Trophoblast cell (in vitro differentiated cells and primary cell): ENCODE measurements at regions not wholly inside any gene's neighbourhood (a gene's known extent, or its start where the extent isn't known, plus 50 kb on each side); places are given as distances from the start of the nearest gene placed in this dataset.
"Not testable (repeated sequence)": the region's sequence is repeated elsewhere in the genome, so short reads cannot be mapped to it uniquely, and the experiment has no call there.

Experiments
- DNase-seq, 2 donors: peaks; one replicate each; pipeline ENCODE4 v3.0.0-alpha.2; 2016
- H2AFZ ChIP-seq: 2 replicates; pipeline ENCODE4 v1.6.1; 2013; ENCODE audit warnings: low read length, moderate library complexity, mild to moderate bottlenecking; ENCODE audit not compliant: insufficient read depth, poor library complexity
- H2AK5ac ChIP-seq: 2 replicates; pipeline ENCODE4 v1.6.1; 2013; ENCODE audit warnings: mild to moderate bottlenecking, low read length
- H2BK120ac ChIP-seq: 2 replicates; pipeline ENCODE4 v1.6.1; 2013; ENCODE audit warnings: low read length, mild to moderate bottlenecking, moderate library complexity; ENCODE audit not compliant: insufficient read depth, poor library complexity
- H2BK12ac ChIP-seq: 2 replicates; pipeline ENCODE4 v1.6.1; 2013; ENCODE audit warnings: mild to moderate bottlenecking, low read length, moderate library complexity
- H2BK5ac ChIP-seq: 2 replicates; pipeline ENCODE4 v1.6.1; 2013; ENCODE audit warnings: low read length, low read depth, moderate library complexity, mild to moderate bottlenecking; ENCODE audit not compliant: poor library complexity
- H3K14ac ChIP-seq: 2 replicates; pipeline ENCODE4 v1.6.1; 2013; ENCODE audit warnings: mild to moderate bottlenecking, low read length
- H3K18ac ChIP-seq: 2 replicates; pipeline ENCODE4 v1.6.1; 2013; ENCODE audit warnings: mild to moderate bottlenecking, low read length
- H3K23ac ChIP-seq: 2 replicates; pipeline ENCODE4 v1.6.1; 2013; ENCODE audit warnings: low read length
- H3K27ac ChIP-seq: 2 replicates; pipeline ENCODE4 v1.5.1; 2013; ENCODE audit warnings: low read depth, mild to moderate bottlenecking, inconsistent platforms, low read length, moderate library complexity
- H3K27me3 ChIP-seq: 2 replicates; pipeline ENCODE4 v1.6.1; 2013; ENCODE audit warnings: inconsistent platforms, mild to moderate bottlenecking, low read length, moderate library complexity; ENCODE audit not compliant: insufficient read depth
- H3K36me3 ChIP-seq, 2 experiments: 1 replicate in 1 of 2; 2 replicates in 1 of 2; pipeline ENCODE4 v1.6.1; 2013; ENCODE audit warnings: low read length in 2 of 2, mild to moderate bottlenecking in 2 of 2, moderate library complexity in 1 of 2; ENCODE audit not compliant: insufficient read depth in 2 of 2, control insufficient read depth in 1 of 2
- H3K4ac ChIP-seq: 2 replicates; pipeline ENCODE4 v1.6.1; 2013; ENCODE audit warnings: low read depth, mild to moderate bottlenecking, low read length, moderate library complexity
- H3K4me1 ChIP-seq, 2 experiments: 1 replicate in 1 of 2; 2 replicates in 1 of 2; pipeline ENCODE4 v1.6.1; 2013; ENCODE audit warnings: low read length in 2 of 2, mild to moderate bottlenecking in 2 of 2, moderate library complexity in 1 of 2; ENCODE audit not compliant: insufficient read depth in 2 of 2, control insufficient read depth in 1 of 2
- H3K4me2 ChIP-seq: 2 replicates; pipeline ENCODE4 v1.6.1; 2013; ENCODE audit warnings: inconsistent platforms, mild to moderate bottlenecking, low read length, moderate library complexity
- H3K4me3 ChIP-seq: 2 replicates; pipeline ENCODE4 v1.5.1; 2013; ENCODE audit warnings: mild to moderate bottlenecking, low read depth, low read length, inconsistent platforms
- H3K79me1 ChIP-seq: one replicate; pipeline ENCODE4 v1.6.1; 2013; ENCODE audit warnings: low read length
- H3K79me2 ChIP-seq: 2 replicates; pipeline ENCODE4 v1.6.1; 2013; ENCODE audit warnings: low read length, mild to moderate bottlenecking; ENCODE audit not compliant: control insufficient read depth, insufficient read depth, poor library complexity
- H3K9ac ChIP-seq: 2 replicates; pipeline ENCODE4 v1.6.1; 2013; ENCODE audit warnings: mild to moderate bottlenecking, low read length
- H3K9me3 ChIP-seq: 2 replicates; pipeline ENCODE4 v1.6.1; 2013; ENCODE audit warnings: low read depth, mild to moderate bottlenecking, control low read depth, inconsistent platforms, low read length; ENCODE audit not compliant: insufficient read depth
- H4K12ac ChIP-seq: 2 replicates; pipeline ENCODE4 v1.6.1; 2013; ENCODE audit warnings: low read depth, mild to moderate bottlenecking, low read length, moderate library complexity
- H4K8ac ChIP-seq: 2 replicates; pipeline ENCODE4 v1.6.1; 2013; ENCODE audit warnings: low read depth, mild to moderate bottlenecking, low read length, moderate library complexity
- H4K91ac ChIP-seq: one replicate; pipeline ENCODE4 v1.6.1; 2013; ENCODE audit warnings: low read depth, mild to moderate bottlenecking, low read length, moderate library complexity
- WGBS: extraction: QIAGEN DNeasy Blood & Tissue Kit; methylation state at CpG from one replicate; pipeline ENCODE4 v1.1.7; 2013; ENCODE audit warnings: missing lambda C conversion rate; ENCODE audit not compliant: insufficient read length, insufficient coverage; ENCODE audit errors: extremely low coverage; 5-methylcytosine and 5-hydroxymethylcytosine counted together

- Histone ChIP-seq H4K91ac (no peak overlapping the region), H4K12ac (no peak overlapping the region), H3K4me2 (no peak overlapping the region), H3K9ac (no peak overlapping the region), H2BK120ac (no peak overlapping the region), H3K4me3 (no peak overlapping the region), H2BK5ac (no peak overlapping the region), H4K8ac (no peak overlapping the region), H2AFZ (no peak overlapping the region), H3K79me2 (no peaks in the 10 kb centered on the region), H3K4me1 (peaks cover 8 to 14% of the 10 kb centered on the region in 2 experiments), H3K36me3 (no peaks in the 10 kb centered on the region), H3K4ac (no peak overlapping the region), H3K27ac (no peak overlapping the region), H3K9me3 (no peaks in the 10 kb centered on the region), H3K14ac (no peak overlapping the region), H3K79me1 (peaks cover 8% of the 10 kb centered on the region), H3K23ac (no peak overlapping the region), H2BK12ac (no peak overlapping the region), H2AK5ac (no peak overlapping the region), H3K27me3 (no peaks in the 10 kb centered on the region), H3K18ac (no peak overlapping the region)
- WGBS = no CpG with 5 or more reads among the region's 1 CpG
- no peak for DNase-seq
Observed at GRCh38 chr1:232317350-232317749, 312.6 kb downstream of the SIPA1L2 start.

- Histone ChIP-seq H3K79me1 (peaks cover 8% of the 10 kb centered on the region), H3K27me3 (no peaks in the 10 kb centered on the region), H3K4ac (no peak overlapping the region), H3K9me3 (no peaks in the 10 kb centered on the region), H4K91ac (no peak overlapping the region), H4K8ac (no peak overlapping the region), H3K9ac (no peak overlapping the region), H2BK5ac (no peak overlapping the region), H3K18ac (no peak overlapping the region), H2BK12ac (no peak overlapping the region), H3K14ac (no peak overlapping the region), H4K12ac (no peak overlapping the region), H3K4me2 (no peak overlapping the region), H3K4me1 (peaks cover 8 to 14% of the 10 kb centered on the region in 2 experiments), H2BK120ac (no peak overlapping the region), H3K79me2 (no peaks in the 10 kb centered on the region), H3K4me3 (no peak overlapping the region), H2AFZ (no peak overlapping the region), H3K27ac (no peak overlapping the region), H3K36me3 (no peaks in the 10 kb centered on the region), H3K23ac (no peak overlapping the region), H2AK5ac (no peak overlapping the region)
- peak in 1 of 2 donors; percentile 63 for DNase-seq
Observed at GRCh38 chr1:232316864-232317263, 313.1 kb downstream of the SIPA1L2 start.

- H3K27me3 ChIP-seq, H3K23ac ChIP-seq, H3K36me3 ChIP-seq, H3K9me3 ChIP-seq, H3K4ac ChIP-seq, H4K91ac ChIP-seq, H3K14ac ChIP-seq, H2BK5ac ChIP-seq, H3K4me3 ChIP-seq, H4K12ac ChIP-seq, H3K79me2 ChIP-seq, H2AFZ ChIP-seq, H3K4me2 ChIP-seq, H3K79me1 ChIP-seq, H3K9ac ChIP-seq, H3K4me1 ChIP-seq, H3K18ac ChIP-seq, H2BK12ac ChIP-seq, H2BK120ac ChIP-seq, DNase-seq, H3K27ac ChIP-seq, H4K8ac ChIP-seq, H2AK5ac ChIP-seq: not testable (repeated sequence)
- WGBS = no CpG with 5 or more reads among the region's 15 CpGs
Observed at GRCh38 chr1:232313876-232314275, 316.1 kb downstream of the SIPA1L2 start.

GRCh38 chr1:232310541-232310940 is 319.4 kb downstream of the SIPA1L2 start:
- H3K4ac ChIP-seq = no peak overlapping the region
- H3K14ac ChIP-seq = no peak overlapping the region
- no peak overlapping the region for H2AK5ac ChIP-seq
- DNase-seq = peak in 1 of 2 donors; percentile 9
- H3K79me2 ChIP-seq = no peaks in the 10 kb centered on the region
- no peak overlapping the region for H3K9ac ChIP-seq
- no peak overlapping the region for H4K8ac ChIP-seq
- no peak overlapping the region for H3K27ac ChIP-seq
- H3K4me1 ChIP-seq = no peaks in the 10 kb centered on the region
- no peaks in the 10 kb centered on the region for H3K79me1 ChIP-seq
- no peak overlapping the region for H4K12ac ChIP-seq
- no peak overlapping the region for H2BK120ac ChIP-seq
- no peak overlapping the region for H3K18ac ChIP-seq
- no CpG with 5 or more reads among the region's 5 CpGs for WGBS
- H2BK12ac ChIP-seq = no peak overlapping the region
- H2AFZ ChIP-seq = no peak overlapping the region
- no peak overlapping the region for H3K4me3 ChIP-seq
- no peaks in the 10 kb centered on the region for H3K27me3 ChIP-seq
- no peaks in the 10 kb centered on the region for H3K36me3 ChIP-seq
- no peaks in the 10 kb centered on the region for H3K9me3 ChIP-seq
- no peak overlapping the region for H3K4me2 ChIP-seq
- no peak overlapping the region for H4K91ac ChIP-seq
- no peak overlapping the region for H2BK5ac ChIP-seq
- H3K23ac ChIP-seq = no peak overlapping the region
